B cell (primary cell): ENCODE measurements at regions not wholly inside any gene's neighbourhood (a gene's known extent, or its start where the extent isn't known, plus 50 kb on each side); places are given as distances from the start of the nearest gene placed in this dataset.

Source experiments
- EZH2 ChIP-seq: IDR thresholded peaks from 2 replicates; pipeline ENCODE4 v1.6.1; 2012; ENCODE audit warnings: borderline replicate concordance, low read depth, mild to moderate bottlenecking, moderate library complexity, low read length; ENCODE audit not compliant: insufficient read depth, poor library complexity, severe bottlenecking
- TF ChIP-seq, protein P1 (sequence below): fragments of 200-600 bp; IDR thresholded peaks from one replicate; pipeline ENCODE4 v1.8.0; 2022; ENCODE audit warnings: antibody characterized with exemption, mild to moderate bottlenecking

GRCh38 chr2:85957256-85957655 is 68.5 kb upstream of the ST3GAL5 start:
- TF ChIP-seq, protein P1, sequence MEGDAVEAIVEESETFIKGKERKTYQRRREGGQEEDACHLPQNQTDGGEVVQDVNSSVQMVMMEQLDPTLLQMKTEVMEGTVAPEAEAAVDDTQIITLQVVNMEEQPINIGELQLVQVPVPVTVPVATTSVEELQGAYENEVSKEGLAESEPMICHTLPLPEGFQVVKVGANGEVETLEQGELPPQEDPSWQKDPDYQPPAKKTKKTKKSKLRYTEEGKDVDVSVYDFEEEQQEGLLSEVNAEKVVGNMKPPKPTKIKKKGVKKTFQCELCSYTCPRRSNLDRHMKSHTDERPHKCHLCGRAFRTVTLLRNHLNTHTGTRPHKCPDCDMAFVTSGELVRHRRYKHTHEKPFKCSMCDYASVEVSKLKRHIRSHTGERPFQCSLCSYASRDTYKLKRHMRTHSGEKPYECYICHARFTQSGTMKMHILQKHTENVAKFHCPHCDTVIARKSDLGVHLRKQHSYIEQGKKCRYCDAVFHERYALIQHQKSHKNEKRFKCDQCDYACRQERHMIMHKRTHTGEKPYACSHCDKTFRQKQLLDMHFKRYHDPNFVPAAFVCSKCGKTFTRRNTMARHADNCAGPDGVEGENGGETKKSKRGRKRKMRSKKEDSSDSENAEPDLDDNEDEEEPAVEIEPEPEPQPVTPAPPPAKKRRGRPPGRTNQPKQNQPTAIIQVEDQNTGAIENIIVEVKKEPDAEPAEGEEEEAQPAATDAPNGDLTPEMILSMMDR = no peak
- no peak for TF ChIP-seq EZH2
